Panc1 (cell line): ENCODE measurements at regions not wholly inside any gene's neighbourhood (a gene's known extent, or its start where the extent isn't known, plus 50 kb on each side); places are given as distances from the start of the nearest gene placed in this dataset.

Source experiments
- ATAC-seq: fragments of 200-7000 bp; cut with Tn5 transposase; 2 replicates; pipeline ENCODE4 v1.9.1; 2020; ENCODE audit warnings: mild to moderate bottlenecking, moderate library complexity
- BruUV-seq: library from RNA; stranded (reverse); fragments of 400-500 nt; replicated peaks from 2 replicates; lab custom pipeline; 2021; lab: Mats Ljungman, UMichigan
- CTCF ChIA-PET: fragments of 300-600 bp; sonication (Branson Sonifier 250); formaldehyde crosslinking; loops from one replicate; lab custom pipeline; 2022; ENCODE audit warnings: antibody characterized with exemption; lab: Charles Lee
- POLR2A ChIA-PET: fragments of 300-600 bp; sonication (Branson Sonifier 250); formaldehyde crosslinking; loops from one replicate; lab custom pipeline; 2022; ENCODE audit warnings: antibody characterized with exemption; lab: Charles Lee
- DNase-seq: peaks from one replicate; pipeline ENCODE4 v3.0.0-alpha.2; 2010; ENCODE audit warnings: low read depth, low spot score
- H3K27ac ChIP-seq: 2 replicates; pipeline ENCODE4 v1.5.1; 2011; ENCODE audit warnings: mild to moderate bottlenecking, low read length, inconsistent platforms
- H3K27me3 ChIP-seq: fragments of 200-500 bp; sonication (Bioruptor generic); 2 replicates; pipeline ENCODE4 v1.6.0; 2014; ENCODE audit warnings: low read length, inconsistent platforms; ENCODE audit not compliant: control insufficient read depth, insufficient read depth
- H3K36me3 ChIP-seq: fragments of 200-500 bp; sonication (Bioruptor generic); 2 replicates; pipeline ENCODE4 v1.5.1; 2014; ENCODE audit warnings: inconsistent platforms, mild to moderate bottlenecking, low read length, moderate library complexity; ENCODE audit not compliant: control insufficient read depth, insufficient read depth
- H3K4me1 ChIP-seq: 2 replicates; pipeline ENCODE4 v1.5.1; 2011; ENCODE audit warnings: inconsistent platforms, mild to moderate bottlenecking, low read length, moderate library complexity; ENCODE audit not compliant: control insufficient read depth, insufficient read depth
- H3K4me3 ChIP-seq, 2 experiments: 2 replicates each; pipeline ENCODE4 v1.5.1; 2011 to 2012; ENCODE audit warnings: low read depth in 2 of 2, low read length in 2 of 2, mild to moderate bottlenecking in 2 of 2, inconsistent platforms in 1 of 2, moderate library complexity in 1 of 2
- H3K9me3 ChIP-seq: fragments of 200-500 bp; sonication (Bioruptor generic); 2 replicates; pipeline ENCODE4 v1.5.1; 2014; ENCODE audit warnings: low read depth, mild to moderate bottlenecking, inconsistent platforms, low read length, moderate library complexity; ENCODE audit not compliant: control insufficient read depth, insufficient read depth
- CTCF ChIP-seq: fragments of 450-650 bp; IDR thresholded peaks from 2 replicates; pipeline ENCODE4 v1.5.1; 2017; ENCODE audit warnings: mild to moderate bottlenecking
- POLR2AphosphoS5 ChIP-seq: IDR thresholded peaks from 2 replicates; pipeline ENCODE4 v1.6.1; 2012; ENCODE audit warnings: mild to moderate bottlenecking, low read depth, low read length, moderate library complexity
- REST ChIP-seq, 2 experiments: IDR thresholded peaks; 2 replicates each; pipeline ENCODE4 v1.6.1; 2011 to 2012; ENCODE audit warnings: low read depth in 2 of 2, control low read depth in 1 of 2, low read length in 1 of 2, mild to moderate bottlenecking in 1 of 2, moderate library complexity in 1 of 2; ENCODE audit not compliant: insufficient read depth in 1 of 2
- SIN3A ChIP-seq: IDR thresholded peaks from 2 replicates; pipeline ENCODE4 v1.6.1; 2012; ENCODE audit warnings: low read depth, mild to moderate bottlenecking, low read length, moderate library complexity, borderline replicate concordance; ENCODE audit not compliant: insufficient read depth
- TCF7L2 ChIP-seq: IDR thresholded peaks from 2 replicates; pipeline ENCODE4 v1.6.1; 2011; ENCODE audit warnings: mild to moderate bottlenecking, low read depth, low read length, inconsistent platforms
- in situ Hi-C: cut with HindIII; loops from 2 replicates; pipeline ENCODE4 v1.10.0; 2016; ENCODE audit warnings: low sequenced_read_pairs, low pct_unique_long_range_greater_than_20kb
- intact Hi-C: fragments of 100-400 bp; cut with micrococcal nuclease; formaldehyde crosslinking; loops from one replicate; pipeline ENCODE4 v1.10.0; 2022; ENCODE audit not compliant: unreplicated experiment

GRCh38 chr11:119992171-119993051, 145.5 kb downstream of the TRIM29 start:
- Histone ChIP-seq H3K27me3 (peaks cover 20% of the 10 kb centered on the region), H3K36me3 (no peaks in the 10 kb centered on the region), H3K4me1 (no peaks in the 10 kb centered on the region), H3K9me3 (no peaks in the 10 kb centered on the region), H3K27ac (no peak overlapping the region), H3K4me3 (no peak overlapping the region)
- CTCF ChIA-PET = no interaction called here
- in situ Hi-C loops = no loop called here
- DNase-seq (no peak), ATAC-seq (peak; percentile 24; the same call in 1 of the 2 replicates)
- no TSS peak for BruUV-seq
- POLR2A ChIA-PET = no interaction called here
- intact Hi-C loops = no loop called here
- TF ChIP-seq SIN3A (no peak), CTCF (no peak), POLR2AphosphoS5 (no peak), TCF7L2 (no peak), REST (IDR thresholded peaks at IDR 0.05; ENCODE audit: insufficient read depth in 1 of 2, low read depth in 2 of 2, low read length in 1 of 2) (no peak)

- POLR2A ChIA-PET = no interaction called here
- no peaks in the 10 kb centered on the region for H3K4me1 ChIP-seq
- in situ Hi-C loops (no loop called here), intact Hi-C loops (no loop called here)
- H3K27me3 ChIP-seq = peaks cover 26% of the 10 kb centered on the region
- H3K27ac ChIP-seq = no peak overlapping the region
- DNase-seq (no peak), ATAC-seq (no peak)
- H3K4me3 ChIP-seq = no peak overlapping the region
- no peaks in the 10 kb centered on the region for H3K9me3 ChIP-seq
- H3K36me3 ChIP-seq = no peaks in the 10 kb centered on the region
- no TSS peak for BruUV-seq
- CTCF ChIA-PET = no interaction called here
- TF ChIP-seq REST (IDR thresholded peaks at IDR 0.05; ENCODE audit: insufficient read depth in 1 of 2, low read depth in 2 of 2, low read length in 1 of 2) (no peak), CTCF (no peak), POLR2AphosphoS5 (no peak), SIN3A (no peak), TCF7L2 (no peak)
Measured at GRCh38 chr11:119991669-119992068, 146.2 kb downstream of the TRIM29 start.
